ENCODE measurements at regions not wholly inside any gene's neighbourhood (a gene's known extent, or its start where the extent isn't known, plus 50 kb on each side); places are given as distances from the start of the nearest gene placed in this dataset.

GRCh38 chr9:28234133-28234893 lies 661.0 kb upstream of the C9orf72 start:
- TF ChIP-seq, protein P1, sequence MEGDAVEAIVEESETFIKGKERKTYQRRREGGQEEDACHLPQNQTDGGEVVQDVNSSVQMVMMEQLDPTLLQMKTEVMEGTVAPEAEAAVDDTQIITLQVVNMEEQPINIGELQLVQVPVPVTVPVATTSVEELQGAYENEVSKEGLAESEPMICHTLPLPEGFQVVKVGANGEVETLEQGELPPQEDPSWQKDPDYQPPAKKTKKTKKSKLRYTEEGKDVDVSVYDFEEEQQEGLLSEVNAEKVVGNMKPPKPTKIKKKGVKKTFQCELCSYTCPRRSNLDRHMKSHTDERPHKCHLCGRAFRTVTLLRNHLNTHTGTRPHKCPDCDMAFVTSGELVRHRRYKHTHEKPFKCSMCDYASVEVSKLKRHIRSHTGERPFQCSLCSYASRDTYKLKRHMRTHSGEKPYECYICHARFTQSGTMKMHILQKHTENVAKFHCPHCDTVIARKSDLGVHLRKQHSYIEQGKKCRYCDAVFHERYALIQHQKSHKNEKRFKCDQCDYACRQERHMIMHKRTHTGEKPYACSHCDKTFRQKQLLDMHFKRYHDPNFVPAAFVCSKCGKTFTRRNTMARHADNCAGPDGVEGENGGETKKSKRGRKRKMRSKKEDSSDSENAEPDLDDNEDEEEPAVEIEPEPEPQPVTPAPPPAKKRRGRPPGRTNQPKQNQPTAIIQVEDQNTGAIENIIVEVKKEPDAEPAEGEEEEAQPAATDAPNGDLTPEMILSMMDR (IDR thresholded peaks at IDR 0.05): no peak
- TF ChIP-seq POLR2A (IDR thresholded peaks at IDR 0.05): no peak

Data from lower leg skin (tissue), 3 donors.